ENCODE measurements at regions not wholly inside any gene's neighbourhood (a gene's known extent, or its start where the extent isn't known, plus 50 kb on each side); places are given as distances from the start of the nearest gene placed in this dataset.
"Not testable (repeated sequence)": the region's sequence is repeated elsewhere in the genome, so short reads cannot be mapped to it uniquely, and the experiment has no call there.

DNA sequence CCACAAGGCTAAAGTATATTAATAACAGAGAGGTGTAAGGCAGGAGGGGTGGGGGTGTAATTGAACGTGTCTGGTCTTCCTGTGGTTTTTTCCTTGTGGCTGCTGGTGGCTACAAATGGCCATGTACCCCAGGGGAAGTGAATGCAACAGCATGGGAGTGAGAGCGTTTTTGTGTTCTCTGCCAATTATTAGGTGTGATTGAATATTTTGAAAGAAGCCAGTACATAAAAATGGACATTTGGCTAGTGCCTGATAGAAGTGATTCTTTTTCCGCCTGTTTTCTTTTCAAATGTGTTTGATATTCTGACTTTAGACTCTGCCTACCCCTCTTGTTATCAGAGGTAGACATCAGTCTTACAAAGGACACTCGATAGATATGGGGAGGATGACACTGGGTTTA is 141.3 kb downstream of the PRL start:
- Histone ChIP-seq H3K27ac (no peak overlapping the region), H3K4me3 (no peak overlapping the region), H3K27me3 (replicated peaks) (no peaks in the 10 kb centered on the region), H3K36me3 (no peaks in the 10 kb centered on the region), H3K4me1 (replicated peaks) (no peaks in the 10 kb centered on the region), H3K9me3 (replicated peaks) (no peaks in the 10 kb centered on the region)
- no peak for DNase-seq (ENCODE audit: low read depth in 1 of 2, low spot score in 2 of 2)

DNA sequence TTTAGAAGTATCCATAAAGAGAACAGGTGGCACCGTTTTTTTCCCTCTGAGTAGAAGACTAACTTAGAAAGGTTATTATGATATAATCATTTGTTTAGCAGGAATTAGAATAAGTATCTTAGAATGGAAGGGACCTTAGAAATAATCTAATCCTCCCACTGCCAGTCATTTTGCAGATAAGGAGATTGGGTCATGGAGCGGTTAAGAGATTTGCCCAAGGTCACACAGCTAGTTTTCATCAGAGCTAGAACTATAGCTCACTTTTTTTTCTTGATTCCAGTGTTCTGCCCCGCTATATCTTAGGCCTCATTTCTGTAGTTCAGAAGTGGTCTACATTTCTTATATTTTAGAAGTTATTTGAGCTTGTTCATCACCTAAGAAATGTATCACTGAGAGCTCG is 139.6 kb downstream of the PRL start:
- Histone ChIP-seq H3K4me3 (no peak overlapping the region), H3K27ac (no peak overlapping the region), H3K4me1 (replicated peaks) (no peaks in the 10 kb centered on the region), H3K9me3 (replicated peaks) (no peaks in the 10 kb centered on the region), H3K27me3 (replicated peaks) (no peaks in the 10 kb centered on the region), H3K36me3 (no peaks in the 10 kb centered on the region)
- no peak for DNase-seq (ENCODE audit: low read depth in 1 of 2, low spot score in 2 of 2)

DNA sequence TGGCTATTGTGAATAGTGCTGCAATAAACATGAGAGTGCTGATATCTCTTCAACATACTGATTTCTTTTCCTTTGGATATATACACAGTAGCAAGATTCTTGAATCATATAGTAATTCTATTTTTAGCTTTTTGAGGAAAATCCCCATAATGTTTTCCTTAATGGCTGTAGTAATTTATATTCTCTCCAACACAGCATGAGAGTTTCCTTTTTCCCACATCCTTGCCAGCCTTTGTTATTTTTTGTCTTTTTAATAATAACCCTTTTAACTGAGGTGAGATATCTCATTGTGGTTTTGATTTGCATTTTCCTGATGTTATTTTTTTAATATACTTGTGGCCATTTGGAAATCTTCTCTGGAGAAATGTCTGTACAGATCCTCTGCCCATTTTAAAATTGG is 132.6 kb downstream of the PRL start:
- H3K9me3 ChIP-seq (replicated peaks) = no peaks in the 10 kb centered on the region

DNA sequence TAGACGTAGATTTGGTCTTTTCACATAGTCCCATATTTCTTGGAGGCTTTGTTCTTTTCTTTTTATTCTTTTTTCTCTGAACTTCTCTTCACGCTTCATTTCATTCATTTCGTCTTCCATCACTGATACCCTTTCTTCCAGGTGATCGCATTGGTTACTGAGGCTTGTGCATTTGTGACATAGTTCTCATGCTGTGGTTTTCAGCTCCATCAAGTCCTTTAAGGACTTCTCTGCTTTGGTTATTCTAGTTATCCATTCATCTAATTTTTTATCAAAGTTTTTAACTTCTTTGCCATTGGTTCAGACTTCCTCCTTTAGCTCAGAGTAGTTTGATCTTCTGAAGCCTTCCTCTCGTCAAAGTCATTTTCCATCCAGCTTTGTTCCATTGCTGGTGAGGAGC is 125.8 kb downstream of the PRL start:
- H3K9me3 ChIP-seq (replicated peaks); H3K4me3 ChIP-seq; H3K36me3 ChIP-seq; DNase-seq (ENCODE audit: low read depth in 1 of 2, low spot score in 2 of 2); H3K4me1 ChIP-seq (replicated peaks); H3K27me3 ChIP-seq (replicated peaks); H3K27ac ChIP-seq: not testable (repeated sequence)

More for the DNA sequence above, 132.6 kb downstream of the PRL start:
- Histone ChIP-seq H3K4me3 (no peak overlapping the region), H3K36me3 (no peaks in the 10 kb centered on the region), H3K27ac (no peak overlapping the region), H3K4me1 (replicated peaks) (no peaks in the 10 kb centered on the region), H3K27me3 (replicated peaks) (no peaks in the 10 kb centered on the region)
- no peak for DNase-seq (ENCODE audit: low read depth in 1 of 2, low spot score in 2 of 2)

DNA sequence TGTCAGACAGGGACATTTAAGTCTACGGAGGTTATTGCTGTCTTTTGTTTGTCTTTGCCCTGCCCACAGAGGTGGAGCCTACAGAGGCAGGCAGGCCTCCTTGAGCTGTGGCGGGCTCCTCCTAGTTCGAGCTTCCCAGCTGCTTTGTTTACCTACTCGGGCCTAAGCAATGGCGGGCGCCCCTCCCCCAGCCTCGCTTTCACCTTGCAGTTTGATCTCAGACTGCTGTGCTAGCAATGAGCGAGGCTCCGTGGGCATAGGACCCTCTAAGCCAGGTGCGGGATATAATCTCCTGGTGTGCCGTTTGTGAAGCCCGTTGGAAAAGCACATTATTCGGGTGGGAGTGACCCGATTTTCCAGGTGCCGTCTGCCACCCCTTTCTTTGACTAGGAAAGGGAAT is 125.0 kb downstream of the PRL start:
- H3K27me3 ChIP-seq (replicated peaks); DNase-seq (ENCODE audit: low read depth in 1 of 2, low spot score in 2 of 2); H3K36me3 ChIP-seq; H3K27ac ChIP-seq; H3K9me3 ChIP-seq (replicated peaks); H3K4me3 ChIP-seq; H3K4me1 ChIP-seq (replicated peaks): not testable (repeated sequence)

DNA sequence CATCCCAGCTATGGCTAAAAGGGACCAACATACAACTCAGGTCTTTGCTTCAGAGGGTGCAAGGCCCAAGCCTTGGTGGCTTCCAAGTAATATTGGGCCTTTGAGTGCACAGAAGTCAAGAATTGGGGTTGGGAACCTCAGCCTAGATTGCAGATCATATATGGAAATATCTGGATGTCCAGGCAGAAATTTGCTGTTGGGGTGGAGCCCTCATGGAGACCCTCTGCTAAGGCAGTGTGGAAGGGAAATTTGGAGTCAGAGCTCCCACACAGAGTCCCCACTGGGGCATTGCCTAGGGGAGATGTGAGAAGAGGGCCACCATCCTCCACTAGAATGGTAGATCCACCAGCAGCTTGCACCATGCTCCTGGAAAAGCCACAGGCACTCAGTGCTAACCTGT is 123.5 kb downstream of the PRL start:
- Histone ChIP-seq H3K9me3 (replicated peaks) (no peaks in the 10 kb centered on the region; the same call in 1 of the 2 replicates), H3K27me3 (replicated peaks) (no peaks in the 10 kb centered on the region), H3K4me1 (replicated peaks) (no peaks in the 10 kb centered on the region), H3K27ac (no peak overlapping the region), H3K36me3 (no peaks in the 10 kb centered on the region), H3K4me3 (no peak overlapping the region)
- DNase-seq (ENCODE audit: low read depth in 1 of 2, low spot score in 2 of 2) = no peak

DNA sequence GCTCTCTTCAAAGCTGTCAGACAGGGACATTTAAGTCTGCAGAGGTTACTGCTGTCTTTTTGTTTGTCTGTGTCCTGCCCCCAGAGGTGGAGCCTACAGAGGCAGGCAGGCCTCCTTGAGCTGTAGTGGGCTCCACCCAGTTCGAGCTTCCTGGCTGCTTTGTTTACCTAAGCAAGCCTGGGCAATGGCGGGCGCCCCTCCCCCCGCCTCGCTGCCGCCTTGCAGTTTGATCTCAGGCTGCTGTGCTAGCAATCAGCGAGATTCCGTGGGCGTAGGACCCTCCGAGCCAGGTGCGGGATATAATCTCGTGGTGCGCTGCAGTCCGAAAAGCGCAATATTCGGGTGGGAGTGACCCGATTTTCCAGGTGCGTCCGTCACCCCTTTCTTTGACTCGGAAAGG is 116.6 kb downstream of the PRL start:
- not testable (repeated sequence) for H3K4me3 ChIP-seq; H3K27me3 ChIP-seq (replicated peaks); H3K9me3 ChIP-seq (replicated peaks); DNase-seq (ENCODE audit: low read depth in 1 of 2, low spot score in 2 of 2); H3K4me1 ChIP-seq (replicated peaks); H3K36me3 ChIP-seq; H3K27ac ChIP-seq

DNA sequence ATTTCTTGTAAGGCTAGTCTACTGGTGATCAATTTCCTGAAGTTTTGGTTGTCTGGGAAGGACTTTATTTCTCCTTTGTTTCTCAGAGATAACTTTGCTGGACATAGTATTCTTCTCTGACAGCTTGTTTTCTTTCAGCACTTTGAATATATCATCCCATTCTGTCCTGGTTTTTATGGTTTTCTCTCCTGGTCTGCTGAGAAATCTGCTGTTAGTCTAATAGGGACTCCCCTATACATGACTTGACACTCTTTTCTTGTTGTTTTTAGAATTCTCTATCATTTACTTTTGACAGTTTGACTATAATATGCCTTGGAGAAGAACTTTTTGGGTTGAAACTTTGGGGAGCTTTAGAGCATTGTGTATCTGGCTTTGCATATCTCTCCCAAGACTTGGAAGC is 112.5 kb downstream of the PRL start:
- Histone ChIP-seq H3K9me3 (replicated peaks) (no peaks in the 10 kb centered on the region), H3K4me1 (replicated peaks) (no peaks in the 10 kb centered on the region), H3K4me3 (no peak overlapping the region), H3K27me3 (replicated peaks) (no peaks in the 10 kb centered on the region), H3K27ac (no peak overlapping the region), H3K36me3 (no peaks in the 10 kb centered on the region)
- DNase-seq (ENCODE audit: low read depth in 1 of 2, low spot score in 2 of 2) = no peak

DNA sequence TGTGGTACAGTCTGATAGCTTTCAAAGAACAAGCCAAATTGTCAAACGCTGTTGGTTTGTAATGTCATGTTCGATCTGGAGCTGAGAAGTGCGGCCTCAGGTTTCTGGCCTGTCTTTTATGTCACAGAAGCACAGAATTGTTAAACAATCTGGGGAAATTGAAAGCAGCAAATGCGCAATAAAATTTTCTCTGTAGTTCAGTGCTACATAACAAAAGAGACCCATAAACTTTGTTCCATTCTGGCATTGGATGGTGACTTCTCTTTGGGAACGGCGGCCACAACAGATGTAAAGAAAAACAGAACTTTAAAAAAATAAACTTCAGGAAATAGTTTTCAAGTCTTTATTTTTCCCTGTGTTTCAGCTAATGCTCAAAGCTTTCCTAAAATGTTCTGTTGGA is 106.9 kb downstream of the PRL start:
- DNase-seq (ENCODE audit: low read depth in 1 of 2, low spot score in 2 of 2) = peak in 1 of 2 experiments; percentile 24
- no peaks in the 10 kb centered on the region for H3K27me3 ChIP-seq (replicated peaks)
- H3K4me3 ChIP-seq = no peak overlapping the region
- H3K36me3 ChIP-seq = no peaks in the 10 kb centered on the region
- H3K4me1 ChIP-seq (replicated peaks) = peaks cover 4% of the 10 kb centered on the region
- H3K27ac ChIP-seq = no peak overlapping the region
- H3K9me3 ChIP-seq (replicated peaks) = no peaks in the 10 kb centered on the region

DNA sequence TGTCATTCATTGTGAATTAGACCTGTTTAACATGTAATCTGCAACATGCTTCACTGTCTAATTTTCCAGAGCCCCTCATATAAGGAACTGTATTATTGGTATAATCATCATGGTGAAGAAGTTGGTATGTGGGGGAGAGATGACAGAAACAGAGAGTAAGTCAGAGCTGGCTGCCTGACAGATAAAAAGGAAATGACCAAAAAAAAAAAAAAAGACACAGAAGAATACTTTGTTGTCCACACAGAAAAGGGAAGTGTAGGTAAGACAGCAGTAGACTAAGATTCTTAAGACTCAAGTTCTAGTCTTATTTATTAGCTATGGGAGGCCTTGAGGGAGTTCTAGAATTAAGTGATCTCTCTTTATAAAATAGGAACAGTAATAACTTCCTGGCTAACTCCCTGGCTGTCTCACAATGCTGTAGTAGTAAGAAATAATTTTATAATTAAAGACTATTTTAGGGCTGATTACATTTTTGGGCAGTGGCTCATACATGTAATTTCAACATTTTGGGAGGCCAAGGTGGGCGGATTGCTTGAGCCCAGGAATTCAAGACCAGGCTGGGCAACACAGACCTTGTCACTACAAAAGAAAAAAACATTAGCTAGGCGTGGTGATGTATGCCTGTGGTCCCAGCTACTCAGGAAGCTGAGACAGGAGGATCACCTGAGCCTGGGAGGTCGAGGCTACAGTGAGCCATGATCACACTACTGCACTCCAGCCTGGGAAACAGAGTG is 102.5 kb downstream of the PRL start:
- DNase-seq (ENCODE audit: low read depth in 1 of 2, low spot score in 2 of 2) = no peak
- Histone ChIP-seq H3K36me3 (no peaks in the 10 kb centered on the region), H3K9me3 (replicated peaks) (no peaks in the 10 kb centered on the region), H3K27ac (no peak overlapping the region), H3K4me1 (replicated peaks) (peaks cover 17% of the 10 kb centered on the region), H3K4me3 (no peak overlapping the region), H3K27me3 (replicated peaks) (no peaks in the 10 kb centered on the region)

DNA sequence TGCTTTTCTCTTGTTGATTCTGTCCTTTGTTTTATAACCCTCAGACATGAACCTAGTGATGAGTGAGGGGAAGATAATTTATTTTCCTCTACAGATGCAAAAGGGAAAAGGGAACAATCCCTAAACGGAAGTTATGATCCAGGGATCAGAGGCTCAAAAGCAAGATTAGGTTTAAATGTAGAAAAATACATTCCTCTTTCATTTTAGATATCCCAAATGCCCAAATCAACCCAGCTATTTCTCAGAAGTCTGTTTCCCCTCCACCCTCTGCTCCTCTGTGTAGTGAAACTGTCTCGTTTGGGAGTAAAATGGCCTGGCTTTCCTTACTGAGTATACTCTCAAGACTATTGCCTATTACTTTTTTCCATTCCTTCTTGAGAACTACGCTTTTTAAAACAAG is 97.1 kb downstream of the PRL start:
- Histone ChIP-seq H3K4me3 (no peak overlapping the region), H3K27ac (no peak overlapping the region), H3K27me3 (replicated peaks) (no peaks in the 10 kb centered on the region), H3K36me3 (no peaks in the 10 kb centered on the region), H3K4me1 (replicated peaks) (peaks cover 12% of the 10 kb centered on the region), H3K9me3 (replicated peaks) (no peaks in the 10 kb centered on the region)
- no peak for DNase-seq (ENCODE audit: low read depth in 1 of 2, low spot score in 2 of 2)

DNA sequence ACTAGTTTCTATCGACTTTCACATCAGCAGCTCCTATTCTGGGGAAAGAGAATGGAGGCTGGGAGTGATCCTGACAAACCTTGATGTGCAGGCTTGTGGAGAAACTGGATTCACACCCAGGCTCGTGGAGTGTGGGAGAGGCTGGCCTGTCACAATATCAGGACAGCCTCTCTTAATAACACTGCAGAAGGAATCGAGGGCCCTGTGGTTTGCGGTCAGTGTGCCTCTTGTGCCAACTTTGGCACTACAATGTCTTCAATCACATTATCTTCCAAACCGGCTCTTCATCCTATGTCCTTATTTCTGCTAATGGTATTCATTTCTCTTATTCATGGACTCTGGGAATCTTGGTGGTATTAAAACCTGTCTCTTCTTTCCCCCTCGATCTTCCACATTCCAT is 92.7 kb downstream of the PRL start:
- Histone ChIP-seq H3K27ac (no peak overlapping the region), H3K27me3 (replicated peaks) (no peaks in the 10 kb centered on the region), H3K36me3 (no peaks in the 10 kb centered on the region), H3K9me3 (replicated peaks) (no peaks in the 10 kb centered on the region), H3K4me1 (replicated peaks) (no peaks in the 10 kb centered on the region), H3K4me3 (no peak overlapping the region)
- DNase-seq (ENCODE audit: low read depth in 1 of 2, low spot score in 2 of 2) = no peak

DNA sequence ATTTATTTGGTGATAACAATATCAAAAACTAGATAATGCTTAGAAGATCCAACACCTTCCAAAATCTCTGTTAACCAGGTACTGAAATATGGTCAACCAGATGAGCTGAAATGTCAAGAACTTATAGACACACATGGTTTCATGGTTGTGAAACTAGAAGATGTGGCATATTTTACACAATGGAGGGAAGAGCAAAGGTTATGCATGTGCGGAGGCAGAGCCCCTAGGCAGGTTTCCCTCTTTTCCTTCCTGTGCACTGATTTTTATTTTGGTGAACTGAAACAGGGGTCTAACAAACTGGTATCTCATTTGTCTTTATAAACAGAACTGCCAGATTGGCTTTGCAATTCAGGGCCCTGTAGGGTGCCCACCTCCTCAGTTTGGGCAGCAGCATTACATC is 91.6 kb downstream of the PRL start:
- H3K27me3 ChIP-seq (replicated peaks) = no peaks in the 10 kb centered on the region
- H3K36me3 ChIP-seq = no peaks in the 10 kb centered on the region
- H3K4me1 ChIP-seq (replicated peaks) = no peaks in the 10 kb centered on the region
- no peaks in the 10 kb centered on the region for H3K9me3 ChIP-seq (replicated peaks)
- no peak overlapping the region for H3K4me3 ChIP-seq
- no peak for DNase-seq (ENCODE audit: low read depth in 1 of 2, low spot score in 2 of 2)
- H3K27ac ChIP-seq = no peak overlapping the region

DNA sequence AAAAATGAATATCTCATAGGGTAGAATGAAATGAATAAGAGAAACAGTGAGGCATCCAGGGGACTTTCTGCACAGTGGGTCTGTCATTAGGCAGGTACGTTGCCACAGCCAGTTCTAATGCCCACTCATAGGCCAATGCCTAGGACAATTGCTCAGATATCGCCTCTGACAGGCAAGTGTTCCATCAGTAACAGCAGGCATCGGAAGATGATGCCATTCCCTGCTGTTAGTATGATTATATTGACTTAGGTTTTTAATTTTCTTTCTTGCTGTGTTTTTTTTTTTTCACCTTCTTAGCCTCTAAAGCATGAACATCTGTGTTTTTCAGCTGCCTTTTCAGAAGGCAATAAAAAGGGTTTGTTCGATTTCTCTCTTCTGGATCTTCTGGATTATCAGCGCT is 90.7 kb downstream of the PRL start:
- H3K4me3 ChIP-seq = no peak overlapping the region
- no peaks in the 10 kb centered on the region for H3K9me3 ChIP-seq (replicated peaks)
- no peak for DNase-seq (ENCODE audit: low read depth in 1 of 2, low spot score in 2 of 2)
- H3K4me1 ChIP-seq (replicated peaks) = no peaks in the 10 kb centered on the region
- H3K36me3 ChIP-seq = no peaks in the 10 kb centered on the region
- H3K27ac ChIP-seq = no peak overlapping the region
- no peaks in the 10 kb centered on the region for H3K27me3 ChIP-seq (replicated peaks)

DNA sequence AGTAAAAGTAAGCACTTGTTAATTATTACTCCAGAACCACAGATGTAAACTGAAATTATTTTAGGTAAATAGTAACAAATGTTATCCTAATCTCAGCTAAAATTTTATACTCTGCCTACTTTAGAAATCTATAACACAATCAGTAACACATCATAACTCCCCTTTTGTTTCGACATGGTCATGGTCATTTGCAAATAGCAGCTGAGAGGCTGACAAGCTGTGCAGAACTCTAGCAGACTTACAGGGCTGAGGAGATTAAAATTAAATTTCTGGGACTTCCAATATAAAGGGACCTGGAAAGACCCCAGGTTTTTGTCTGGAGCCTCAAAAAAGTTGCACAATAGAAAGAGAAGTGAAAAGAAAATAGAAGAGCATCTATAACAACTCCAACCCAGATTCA is 88.8 kb downstream of the PRL start:
- no peak for DNase-seq (ENCODE audit: low read depth in 1 of 2, low spot score in 2 of 2)

More for the DNA sequence above, 88.8 kb downstream of the PRL start:
- no peaks in the 10 kb centered on the region for H3K36me3 ChIP-seq
- H3K27ac ChIP-seq = no peak overlapping the region
- H3K4me1 ChIP-seq (replicated peaks) = no peaks in the 10 kb centered on the region
- H3K27me3 ChIP-seq (replicated peaks) = no peaks in the 10 kb centered on the region
- no peak overlapping the region for H3K4me3 ChIP-seq
- no peaks in the 10 kb centered on the region for H3K9me3 ChIP-seq (replicated peaks)

Measured in SJSA1 (cell line).